ENCODE measurements at regions not wholly inside any gene's neighbourhood (a gene's known extent, or its start where the extent isn't known, plus 50 kb on each side); places are given as distances from the start of the nearest gene placed in this dataset.

DNA sequence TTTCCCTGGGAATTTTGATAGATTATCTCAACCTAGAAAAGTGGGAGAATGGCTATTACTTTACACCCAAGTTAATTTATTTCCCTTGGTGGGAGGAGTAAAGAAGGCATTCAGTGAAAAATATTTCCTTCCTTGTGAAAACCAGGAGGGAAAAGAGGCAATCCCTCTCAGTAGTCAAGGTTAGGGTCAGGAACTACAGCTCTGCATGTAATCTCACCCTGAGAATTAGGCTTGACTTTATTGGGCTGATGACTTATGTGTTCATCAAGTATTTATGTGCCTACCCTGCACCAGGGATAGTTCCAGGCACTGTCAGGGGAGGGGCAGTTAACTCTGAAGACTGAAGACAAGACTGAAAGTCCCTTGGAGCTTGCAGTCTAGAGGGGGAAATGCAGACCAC lies 281.8 kb downstream of the DLEU7 start:
- TF ChIP-seq EZH2 (IDR thresholded peaks at IDR 0.05; ENCODE audit: low read length, missing control alignments) (no peak), CTCF (conservative IDR thresholded peaks at IDR 0.05 in 1 of 2, IDR thresholded peaks at IDR 0.05 in 1 of 2; ENCODE audit: low read depth in 1 of 2, low read length in 2 of 2) (no peak)
- H3K9me3 ChIP-seq (ENCODE audit: control insufficient read depth, insufficient read depth, low read depth, low read length): no peaks in the 10 kb centered on the region
- no peaks in the 10 kb centered on the region for H4K20me1 ChIP-seq (ENCODE audit: control insufficient read depth, extremely low read depth, insufficient read depth, low read length)
- no peak overlapping the region for H3K4me2 ChIP-seq (ENCODE audit: extremely low read depth, insufficient read depth, low read length)
- H3K4me3 ChIP-seq (replicated peaks in 1 of 4; ENCODE audit: control extremely low read depth in 1 of 4, insufficient read depth in 1 of 4, low read depth in 3 of 4, low read length in 4 of 4): no peak overlapping the region
- H3K27me3 ChIP-seq (ENCODE audit: control insufficient read depth, insufficient read depth, low read length): peaks cover 3% of the 10 kb centered on the region
- no peak overlapping the region for H3K27ac ChIP-seq (ENCODE audit: insufficient read depth, low read length)
- no peak overlapping the region for H3K9ac ChIP-seq (ENCODE audit: insufficient read depth, low read length)
- DNase-seq (ENCODE audit: low read depth in 2 of 2): no peak
- no peak overlapping the region for H2AFZ ChIP-seq (ENCODE audit: low read length)
- H3K4me1 ChIP-seq (ENCODE audit: control insufficient read depth, extremely low read depth, insufficient read depth, low read length): no peaks in the 10 kb centered on the region
- H3K36me3 ChIP-seq (ENCODE audit: control insufficient read depth, insufficient read depth, low read length): no peaks in the 10 kb centered on the region
- H3K79me2 ChIP-seq (ENCODE audit: control insufficient read depth, insufficient read depth, low read length): no peaks in the 10 kb centered on the region

GRCh38 chr13:50566646-50567045 lies 276.8 kb downstream of the DLEU7 start:
- no peaks in the 10 kb centered on the region for H3K36me3 ChIP-seq (ENCODE audit: control insufficient read depth, insufficient read depth, low read length)
- H3K9ac ChIP-seq (ENCODE audit: insufficient read depth, low read length): no peak overlapping the region
- no peak overlapping the region for H3K4me2 ChIP-seq (ENCODE audit: extremely low read depth, insufficient read depth, low read length)
- no peaks in the 10 kb centered on the region for H3K9me3 ChIP-seq (ENCODE audit: control insufficient read depth, insufficient read depth, low read depth, low read length)
- H3K4me3 ChIP-seq (replicated peaks in 1 of 4; ENCODE audit: control extremely low read depth in 1 of 4, insufficient read depth in 1 of 4, low read depth in 3 of 4, low read length in 4 of 4): no peak overlapping the region
- no peak for DNase-seq (ENCODE audit: low read depth in 2 of 2)
- no peaks in the 10 kb centered on the region for H4K20me1 ChIP-seq (ENCODE audit: control insufficient read depth, extremely low read depth, insufficient read depth, low read length)
- no peak overlapping the region for H2AFZ ChIP-seq (ENCODE audit: low read length)
- H3K27me3 ChIP-seq (ENCODE audit: control insufficient read depth, insufficient read depth, low read length): peaks cover 3% of the 10 kb centered on the region
- H3K79me2 ChIP-seq (ENCODE audit: control insufficient read depth, insufficient read depth, low read length): no peaks in the 10 kb centered on the region
- no peaks in the 10 kb centered on the region for H3K4me1 ChIP-seq (ENCODE audit: control insufficient read depth, extremely low read depth, insufficient read depth, low read length)
- no peak overlapping the region for H3K27ac ChIP-seq (ENCODE audit: insufficient read depth, low read length)
- TF ChIP-seq EZH2 (IDR thresholded peaks at IDR 0.05; ENCODE audit: low read length, missing control alignments) (no peak), CTCF (conservative IDR thresholded peaks at IDR 0.05 in 1 of 2, IDR thresholded peaks at IDR 0.05 in 1 of 2; ENCODE audit: low read depth in 1 of 2, low read length in 2 of 2) (no peak)

DNA sequence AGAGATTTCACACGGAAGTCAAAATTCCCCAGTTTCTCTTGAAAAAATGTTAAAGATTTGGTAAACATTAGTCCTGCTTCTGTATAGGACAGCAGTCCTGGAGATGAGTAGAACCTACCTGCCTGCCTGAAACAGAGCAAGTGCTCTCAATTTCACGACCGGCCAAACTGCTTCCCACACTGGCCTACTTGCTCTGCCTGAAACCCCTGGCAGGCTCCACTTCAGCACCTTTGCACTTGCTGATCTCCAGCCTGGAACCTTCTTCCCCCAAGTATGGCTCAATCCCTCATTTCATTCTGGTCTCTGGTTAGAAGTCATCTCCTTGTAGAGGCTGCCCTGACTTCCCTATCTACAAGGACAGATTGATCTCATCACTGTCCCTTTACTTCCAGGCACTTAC lies 271.4 kb downstream of the DLEU7 start:
- H3K4me1 ChIP-seq (ENCODE audit: control insufficient read depth, extremely low read depth, insufficient read depth, low read length): no peaks in the 10 kb centered on the region
- H2AFZ ChIP-seq (ENCODE audit: low read length): no peak overlapping the region
- H3K4me2 ChIP-seq (ENCODE audit: extremely low read depth, insufficient read depth, low read length): no peak overlapping the region
- no peak overlapping the region for H3K27ac ChIP-seq (ENCODE audit: insufficient read depth, low read length)
- no peak overlapping the region for H3K9ac ChIP-seq (ENCODE audit: insufficient read depth, low read length)
- H3K4me3 ChIP-seq (replicated peaks in 1 of 4; ENCODE audit: control extremely low read depth in 1 of 4, insufficient read depth in 1 of 4, low read depth in 3 of 4, low read length in 4 of 4): no peak overlapping the region
- H3K27me3 ChIP-seq (ENCODE audit: control insufficient read depth, insufficient read depth, low read length): no peaks in the 10 kb centered on the region
- H3K79me2 ChIP-seq (ENCODE audit: control insufficient read depth, insufficient read depth, low read length): no peaks in the 10 kb centered on the region
- no peaks in the 10 kb centered on the region for H3K9me3 ChIP-seq (ENCODE audit: control insufficient read depth, insufficient read depth, low read depth, low read length)
- DNase-seq (ENCODE audit: low read depth in 2 of 2): no peak
- no peak for TF ChIP-seq EZH2 (IDR thresholded peaks at IDR 0.05; ENCODE audit: low read length, missing control alignments)
- TF ChIP-seq CTCF (conservative IDR thresholded peaks at IDR 0.05 in 1 of 2, IDR thresholded peaks at IDR 0.05 in 1 of 2; ENCODE audit: low read depth in 1 of 2, low read length in 2 of 2): no peak
- no peaks in the 10 kb centered on the region for H3K36me3 ChIP-seq (ENCODE audit: control insufficient read depth, insufficient read depth, low read length)
- H4K20me1 ChIP-seq (ENCODE audit: control insufficient read depth, extremely low read depth, insufficient read depth, low read length): no peaks in the 10 kb centered on the region

All from fibroblast of lung (primary cell).